Adrenal gland (tissue), 5 donors: ENCODE measurements at regions not wholly inside any gene's neighbourhood (a gene's known extent, or its start where the extent isn't known, plus 50 kb on each side); places are given as distances from the start of the nearest gene placed in this dataset.

Source experiments
- CTCF ChIP-seq, 6 experiments: fragments of 450-650 bp in 4 of 6; fragments of 200-600 bp in 2 of 6; sonication (generic) in 1 of 6; IDR thresholded peaks; 1 replicate in 5 of 6; 2 replicates in 1 of 6; pipeline versions ENCODE4 v1.5.1 to v1.8.0; 2016 to 2021; ENCODE audit warnings: antibody characterized with exemption in 6 of 6, mild to moderate bottlenecking in 2 of 6, moderate library complexity in 1 of 6
- POLR2A ChIP-seq, 2 donors: fragments of 450-650 bp; IDR thresholded peaks; one replicate each; pipeline ENCODE4 v1.6.1; 2017; ENCODE audit warnings: antibody characterized with exemption in 2 of 2, mild to moderate bottlenecking in 2 of 2, moderate library complexity in 1 of 2
- donor health status: DM: no; HTN: no; CAD: no.

GRCh38 chr3:182713111-182713510 is 80.2 kb upstream of the ATP11B start:
- no peak for TF ChIP-seq CTCF (IDR thresholded peaks at IDR 0.05)
- TF ChIP-seq POLR2A (IDR thresholded peaks at IDR 0.05) = no peak
